Vagina (tissue), 2 donors: ENCODE measurements at regions not wholly inside any gene's neighbourhood (a gene's known extent, or its start where the extent isn't known, plus 50 kb on each side); places are given as distances from the start of the nearest gene placed in this dataset.
"Not testable (repeated sequence)": the region's sequence is repeated elsewhere in the genome, so short reads cannot be mapped to it uniquely, and the experiment has no call there.

ENCODE experiments used
- DNase-seq, 2 donors: peaks; one replicate each; pipeline ENCODE4 v3.0.0-alpha.2; 2017; ENCODE audit errors: extremely low spot score in 2 of 2
- H3K27ac ChIP-seq: fragments of 200-600 bp; sonication (generic); one replicate; pipeline ENCODE4 v1.5.1; 2019
- H3K27me3 ChIP-seq: fragments of 200-600 bp; sonication (generic); one replicate; pipeline ENCODE4 v1.5.1; 2019
- H3K36me3 ChIP-seq, 2 donors: fragments of 200-600 bp; sonication (generic); one replicate each; pipeline ENCODE4 v1.5.1; 2017 to 2019
- H3K4me1 ChIP-seq: fragments of 200-600 bp; sonication (generic); one replicate; pipeline ENCODE4 v1.5.1; 2019
- H3K4me3 ChIP-seq, 2 donors: fragments of 200-600 bp; sonication (generic); 1 replicate in 1 of 2; 2 replicates in 1 of 2; pipeline ENCODE4 v1.5.1; 2016 to 2019
- H3K9me3 ChIP-seq: fragments of 200-600 bp; sonication (generic); one replicate; pipeline ENCODE4 v1.5.1; 2019
- POLR2A ChIP-seq, 2 donors: fragments of 450-650 bp; IDR thresholded peaks; one replicate each; pipeline ENCODE4 v1.6.1; 2017; ENCODE audit warnings: antibody characterized with exemption in 2 of 2, mild to moderate bottlenecking in 2 of 2, moderate library complexity in 2 of 2
- POLR2AphosphoS5 ChIP-seq, 2 donors: sonication (generic); formaldehyde crosslinking; IDR thresholded peaks; one replicate each; pipeline ENCODE4 v1.9.0; 2017; ENCODE audit warnings: antibody characterized with exemption in 2 of 2, mild to moderate bottlenecking in 2 of 2, low read depth in 1 of 2; ENCODE audit not compliant: insufficient read depth in 1 of 2
- intact Hi-C: fragments of 100-400 bp; cut with DNase I; formaldehyde crosslinking; loops from one replicate; pipeline ENCODE4 v1.15.1; 2023
- TF ChIP-seq, protein P1 (sequence below), 3 experiments: fragments of 450-650 bp in 2 of 3; fragments of 200-600 bp in 1 of 3; sonication (generic) in 1 of 3; IDR thresholded peaks; one replicate each; pipeline ENCODE4 v1.5.1; 2017 to 2019; ENCODE audit warnings: antibody characterized with exemption in 3 of 3, mild to moderate bottlenecking in 2 of 3, moderate library complexity in 2 of 3

DNA sequence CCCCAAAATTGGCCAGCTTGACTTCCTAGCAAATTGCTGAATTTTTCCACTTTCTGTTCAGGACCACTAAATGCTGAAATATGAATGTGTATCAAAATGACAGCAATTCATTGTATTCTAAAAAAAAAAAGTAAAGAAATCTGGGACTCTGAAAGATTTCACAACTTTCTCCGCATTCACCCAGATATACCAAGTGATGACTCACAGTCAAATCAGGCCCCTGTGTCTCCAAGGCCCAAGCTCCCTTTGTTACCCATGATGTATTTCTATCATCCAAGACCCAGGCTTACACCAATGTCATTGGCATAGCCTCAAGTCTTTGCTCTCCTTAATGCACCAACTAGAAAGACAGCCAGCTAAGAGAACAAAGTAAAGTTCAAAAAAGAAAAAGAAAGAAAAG, 493.9 kb downstream of the NTRK2 start:
- H3K36me3 ChIP-seq, result no peaks in the 10 kb centered on the region
- no peaks in the 10 kb centered on the region for H3K9me3 ChIP-seq
- DNase-seq, result no peak
- H3K27me3 ChIP-seq, result no peaks in the 10 kb centered on the region
- intact Hi-C loops, result loop anchor here (10.0 kb wide), 1 partner anchor 509 kb away; no protein-coding TSS in a partner anchor
- no peak overlapping the region for H3K4me3 ChIP-seq
- no peaks in the 10 kb centered on the region for H3K4me1 ChIP-seq
- TF ChIP-seq POLR2A (IDR thresholded peaks at IDR 0.05) (no peak), POLR2AphosphoS5 (IDR thresholded peaks at IDR 0.05; ENCODE audit: insufficient read depth in 1 of 2, low read depth in 1 of 2) (no peak)
- TF ChIP-seq, protein P1, sequence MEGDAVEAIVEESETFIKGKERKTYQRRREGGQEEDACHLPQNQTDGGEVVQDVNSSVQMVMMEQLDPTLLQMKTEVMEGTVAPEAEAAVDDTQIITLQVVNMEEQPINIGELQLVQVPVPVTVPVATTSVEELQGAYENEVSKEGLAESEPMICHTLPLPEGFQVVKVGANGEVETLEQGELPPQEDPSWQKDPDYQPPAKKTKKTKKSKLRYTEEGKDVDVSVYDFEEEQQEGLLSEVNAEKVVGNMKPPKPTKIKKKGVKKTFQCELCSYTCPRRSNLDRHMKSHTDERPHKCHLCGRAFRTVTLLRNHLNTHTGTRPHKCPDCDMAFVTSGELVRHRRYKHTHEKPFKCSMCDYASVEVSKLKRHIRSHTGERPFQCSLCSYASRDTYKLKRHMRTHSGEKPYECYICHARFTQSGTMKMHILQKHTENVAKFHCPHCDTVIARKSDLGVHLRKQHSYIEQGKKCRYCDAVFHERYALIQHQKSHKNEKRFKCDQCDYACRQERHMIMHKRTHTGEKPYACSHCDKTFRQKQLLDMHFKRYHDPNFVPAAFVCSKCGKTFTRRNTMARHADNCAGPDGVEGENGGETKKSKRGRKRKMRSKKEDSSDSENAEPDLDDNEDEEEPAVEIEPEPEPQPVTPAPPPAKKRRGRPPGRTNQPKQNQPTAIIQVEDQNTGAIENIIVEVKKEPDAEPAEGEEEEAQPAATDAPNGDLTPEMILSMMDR (IDR thresholded peaks at IDR 0.05), result no peak
- H3K27ac ChIP-seq, result no peak overlapping the region

DNA sequence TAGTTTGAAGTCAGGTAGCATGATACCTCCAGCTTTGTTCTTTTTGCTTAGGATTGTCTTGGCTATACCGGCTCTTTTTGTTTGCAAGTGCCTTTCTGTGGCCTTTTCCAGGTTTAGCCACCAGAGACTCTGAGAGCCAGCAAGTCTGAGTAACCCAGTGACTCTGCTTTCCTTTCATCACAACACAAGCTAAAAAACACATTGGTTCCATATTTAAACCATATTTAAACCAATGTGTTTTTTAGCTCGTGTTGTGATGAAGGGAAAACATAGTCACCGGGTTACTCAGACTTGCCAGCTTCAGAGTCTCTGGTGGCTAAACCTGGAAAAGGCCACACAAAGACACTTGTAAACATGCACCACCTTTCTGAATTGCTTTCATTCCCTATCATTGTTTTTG, 493.3 kb downstream of the NTRK2 start:
- Histone ChIP-seq H3K27me3 (no peaks in the 10 kb centered on the region), H3K9me3 (no peaks in the 10 kb centered on the region), H3K4me3 (no peak overlapping the region), H3K27ac (no peak overlapping the region), H3K36me3 (no peaks in the 10 kb centered on the region), H3K4me1 (no peaks in the 10 kb centered on the region)
- DNase-seq, result no peak
- TF ChIP-seq POLR2AphosphoS5 (IDR thresholded peaks at IDR 0.05; ENCODE audit: insufficient read depth in 1 of 2, low read depth in 1 of 2) (no peak), POLR2A (IDR thresholded peaks at IDR 0.05) (no peak)
- TF ChIP-seq, protein P1 (IDR thresholded peaks at IDR 0.05), result no peak
- intact Hi-C loops, result loop anchor here (10.0 kb wide), 1 partner anchor 508 kb away; no protein-coding TSS in a partner anchor

DNA sequence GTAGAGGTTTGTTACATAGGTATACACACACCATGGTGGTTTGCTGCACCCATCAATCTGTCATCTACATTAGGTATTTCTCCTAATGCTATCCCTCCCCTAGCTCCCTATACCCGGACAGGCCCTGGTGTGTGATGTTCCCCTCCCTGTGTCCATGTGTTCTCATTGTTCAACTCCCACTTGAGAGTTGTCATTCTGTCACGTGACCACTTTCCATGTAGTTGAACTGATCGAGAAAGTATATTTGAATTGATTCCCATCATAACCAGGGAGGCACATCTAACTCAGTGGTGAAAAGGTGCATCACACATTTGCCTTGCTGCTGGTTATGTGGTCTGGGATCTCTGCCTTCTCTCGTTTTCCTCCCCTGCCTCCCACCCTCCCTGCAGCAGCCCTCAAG, 491.4 kb downstream of the NTRK2 start:
- H3K9me3 ChIP-seq, DNase-seq: not testable (repeated sequence)
- intact Hi-C loops, result loop anchor here (10.0 kb wide), 1 partner anchor 506 kb away; no protein-coding TSS in a partner anchor

DNA sequence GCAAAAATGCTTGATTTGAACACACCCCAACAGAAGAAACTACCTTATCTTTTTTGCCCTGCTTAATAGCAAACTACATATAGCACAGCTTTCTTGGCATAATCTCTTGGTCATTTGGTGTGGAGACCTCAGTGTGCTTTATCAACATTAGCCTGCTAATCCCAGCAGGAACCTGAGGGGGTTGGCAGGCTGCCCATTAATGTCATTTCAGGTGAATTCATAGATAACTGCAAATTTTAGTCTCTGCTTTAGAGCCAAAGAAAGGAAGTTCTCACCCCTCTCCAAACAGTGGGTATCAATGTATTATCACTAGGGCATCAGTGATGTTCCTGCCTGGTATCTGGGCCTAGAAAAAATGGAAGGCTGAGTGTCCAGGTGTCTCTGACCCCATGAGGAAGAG, 489.0 kb downstream of the NTRK2 start:
- TF ChIP-seq, protein P1 (IDR thresholded peaks at IDR 0.05), result no peak
- TF ChIP-seq POLR2A (IDR thresholded peaks at IDR 0.05) (no peak), POLR2AphosphoS5 (IDR thresholded peaks at IDR 0.05; ENCODE audit: insufficient read depth in 1 of 2, low read depth in 1 of 2) (no peak)
- H3K27me3 ChIP-seq, result no peaks in the 10 kb centered on the region
- H3K9me3 ChIP-seq, result no peaks in the 10 kb centered on the region
- H3K4me3 ChIP-seq, result no peak overlapping the region
- intact Hi-C loops, result no loop called here
- no peaks in the 10 kb centered on the region for H3K4me1 ChIP-seq
- no peaks in the 10 kb centered on the region for H3K36me3 ChIP-seq
- no peak overlapping the region for H3K27ac ChIP-seq
- no peak for DNase-seq

More for the DNA sequence above, 491.4 kb downstream of the NTRK2 start:
- H3K27ac ChIP-seq, H3K4me3 ChIP-seq, H3K4me1 ChIP-seq, H3K36me3 ChIP-seq, H3K27me3 ChIP-seq: not testable (repeated sequence)

DNA sequence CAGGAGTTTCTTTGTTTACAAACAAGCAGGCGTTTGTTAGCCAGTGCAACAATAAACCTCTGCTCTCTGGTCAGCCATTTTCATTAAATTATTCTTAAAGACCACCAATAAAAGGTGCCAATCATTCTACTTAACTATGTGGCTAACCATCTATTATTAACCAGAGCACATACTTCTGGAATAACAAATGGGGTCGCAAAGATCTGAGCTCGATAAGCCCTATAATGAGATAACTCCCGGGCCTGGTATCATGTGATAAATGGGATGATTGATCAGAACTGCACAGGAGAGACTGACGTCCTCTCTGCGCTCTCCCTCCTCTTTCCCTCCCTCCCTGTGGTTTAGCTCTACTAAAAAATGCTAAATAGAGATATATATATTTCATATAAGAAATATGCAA, 488.2 kb downstream of the NTRK2 start:
- H3K9me3 ChIP-seq, result no peaks in the 10 kb centered on the region
- no peaks in the 10 kb centered on the region for H3K4me1 ChIP-seq
- H3K27ac ChIP-seq, result no peak overlapping the region
- no peaks in the 10 kb centered on the region for H3K27me3 ChIP-seq
- TF ChIP-seq, protein P1 (IDR thresholded peaks at IDR 0.05), result no peak
- no peak for TF ChIP-seq POLR2AphosphoS5 (IDR thresholded peaks at IDR 0.05; ENCODE audit: insufficient read depth in 1 of 2, low read depth in 1 of 2)
- TF ChIP-seq POLR2A (IDR thresholded peaks at IDR 0.05), result no peak
- H3K4me3 ChIP-seq, result no peak overlapping the region
- intact Hi-C loops, result no loop called here
- no peak for DNase-seq
- H3K36me3 ChIP-seq, result no peaks in the 10 kb centered on the region
